ENCODE measurements at regions not wholly inside any gene's neighbourhood (a gene's known extent, or its start where the extent isn't known, plus 50 kb on each side); places are given as distances from the start of the nearest gene placed in this dataset.
"Not testable (repeated sequence)": the region's sequence is repeated elsewhere in the genome, so short reads cannot be mapped to it uniquely, and the experiment has no call there.

GRCh38 chr16:75827372-75828038 lies 101.2 kb upstream of the CPHXL start:
- not testable (repeated sequence) for H3K27ac ChIP-seq (ENCODE audit: low read length); H3K4me2 ChIP-seq (ENCODE audit: low read length); H3K36me3 ChIP-seq (ENCODE audit: insufficient read depth, low read length); H3F3A ChIP-seq (ENCODE audit: insufficient read depth, low read length, poor library complexity, severe bottlenecking); H4K20me1 ChIP-seq (ENCODE audit: insufficient read depth); H3K27me3 ChIP-seq (ENCODE audit: insufficient read depth, low read depth, low read length); H3K4me3 ChIP-seq (ENCODE audit: low read length); H3K9ac ChIP-seq (ENCODE audit: low read length); H3K79me2 ChIP-seq (replicated peaks; ENCODE audit: insufficient read depth, low read length); H3K9me3 ChIP-seq (ENCODE audit: low read length); H2AFZ ChIP-seq (ENCODE audit: low read depth, low read length); H3K9me2 ChIP-seq (ENCODE audit: insufficient read depth, low read length)

GRCh38 chr16:75833385-75833784 lies 107.1 kb upstream of the CPHXL start:
- not testable (repeated sequence) for H3K79me2 ChIP-seq (replicated peaks; ENCODE audit: insufficient read depth, low read length); H3K9ac ChIP-seq (ENCODE audit: low read length); H3K27me3 ChIP-seq (ENCODE audit: insufficient read depth, low read depth, low read length); H3K36me3 ChIP-seq (ENCODE audit: insufficient read depth, low read length); H3K4me2 ChIP-seq (ENCODE audit: low read length); H3K9me2 ChIP-seq (ENCODE audit: insufficient read depth, low read length); H2AFZ ChIP-seq (ENCODE audit: low read depth, low read length); H4K20me1 ChIP-seq (ENCODE audit: insufficient read depth); H3F3A ChIP-seq (ENCODE audit: insufficient read depth, low read length, poor library complexity, severe bottlenecking); H3K4me3 ChIP-seq (ENCODE audit: low read length); H3K9me3 ChIP-seq (ENCODE audit: low read length); H3K27ac ChIP-seq (ENCODE audit: low read length)

- no peak overlapping the region for H2AFZ ChIP-seq (ENCODE audit: low read depth, low read length)
- no peak for TF ChIP-seq SMC3 (conservative IDR thresholded peaks at IDR 0.05; ENCODE audit: poor library complexity)
- TF ChIP-seq RAD21 (conservative IDR thresholded peaks at IDR 0.05): no peak
- no peak for TF ChIP-seq CTCF (IDR thresholded peaks at IDR 0.05; ENCODE audit: poor library complexity, severe bottlenecking)
- TF ChIP-seq EZH2 (IDR thresholded peaks at IDR 0.05; ENCODE audit: borderline replicate concordance, insufficient read depth, low read length, poor library complexity, severe bottlenecking): no peak
- TF ChIP-seq MXI1 (conservative IDR thresholded peaks at IDR 0.05; ENCODE audit: poor library complexity, severe bottlenecking): no peak
- TF ChIP-seq POLR2AphosphoS5 (IDR thresholded peaks at IDR 0.05): no peak
- no peak for TF ChIP-seq TAF1 (IDR thresholded peaks at IDR 0.05; ENCODE audit: low read depth)
- TF ChIP-seq REST (IDR thresholded peaks at IDR 0.05; ENCODE audit: borderline replicate concordance): no peak
- no peak for TF ChIP-seq EP300 (conservative IDR thresholded peaks at IDR 0.05; ENCODE audit: poor library complexity, severe bottlenecking)
These were observed 110.2 kb upstream of the CPHXL start for GRCh38 chr16:75836347-75837010.

More at GRCh38 chr16:75836347-75837010, 110.2 kb upstream of the CPHXL start:
- Histone ChIP-seq H3K9me2 (ENCODE audit: insufficient read depth, low read length) (no peaks in the 10 kb centered on the region), H3K79me2 (replicated peaks; ENCODE audit: insufficient read depth, low read length) (no peaks in the 10 kb centered on the region), H3K9ac (ENCODE audit: low read length) (no peak overlapping the region), H3K4me3 (ENCODE audit: low read length) (no peak overlapping the region), H3K9me3 (ENCODE audit: low read length) (no peaks in the 10 kb centered on the region), H4K20me1 (ENCODE audit: insufficient read depth) (no peaks in the 10 kb centered on the region), H3F3A (ENCODE audit: insufficient read depth, low read length, poor library complexity, severe bottlenecking) (no peaks in the 10 kb centered on the region), H3K27me3 (ENCODE audit: insufficient read depth, low read depth, low read length) (no peaks in the 10 kb centered on the region), H3K36me3 (ENCODE audit: insufficient read depth, low read length) (no peaks in the 10 kb centered on the region), H3K27ac (ENCODE audit: low read length) (no peak overlapping the region), H3K4me2 (ENCODE audit: low read length) (no peak overlapping the region)

Measured in neural cell (in vitro differentiated cells).